Fibroblast of lung (primary cell): ENCODE measurements at regions not wholly inside any gene's neighbourhood (a gene's known extent, or its start where the extent isn't known, plus 50 kb on each side); places are given as distances from the start of the nearest gene placed in this dataset.

Experiments used
- DNase-seq, 2 donors: peaks; one replicate each; pipeline versions ENCODE4 v3.0.0 to v3.0.0-alpha.2; 2010; ENCODE audit warnings: low read depth in 2 of 2
- H2AFZ ChIP-seq: 2 replicates; pipeline ENCODE4 v1.5.1; 2012; ENCODE audit warnings: low read length, control low read depth, inconsistent platforms
- H3K27ac ChIP-seq: 2 replicates; pipeline ENCODE4 v1.5.1; 2011; ENCODE audit warnings: low read length, control low read depth; ENCODE audit not compliant: insufficient read depth
- H3K27me3 ChIP-seq: 2 replicates; pipeline ENCODE4 v1.5.1; 2011; ENCODE audit warnings: mild to moderate bottlenecking, low read length; ENCODE audit not compliant: control insufficient read depth, insufficient read depth
- H3K36me3 ChIP-seq: 2 replicates; pipeline ENCODE4 v1.5.1; 2011; ENCODE audit warnings: low read length; ENCODE audit not compliant: control insufficient read depth, insufficient read depth
- H3K4me1 ChIP-seq: 2 replicates; pipeline ENCODE4 v1.5.1; 2011; ENCODE audit warnings: low read length; ENCODE audit not compliant: control insufficient read depth, insufficient read depth; ENCODE audit errors: extremely low read depth
- H3K4me2 ChIP-seq: 2 replicates; pipeline ENCODE4 v1.5.1; 2011; ENCODE audit warnings: low read length, control low read depth; ENCODE audit not compliant: insufficient read depth; ENCODE audit errors: extremely low read depth
- H3K4me3 ChIP-seq, 4 experiments: fragments of 200-600 bp in 1 of 4; sonication (generic) in 1 of 4; replicated peaks in 1 of 4; 2 replicates each; pipeline ENCODE4 v1.5.1; 2011 to 2016; ENCODE audit warnings: low read length in 4 of 4, low read depth in 3 of 4, mild to moderate bottlenecking in 3 of 4, control low read depth in 2 of 4, inconsistent platforms in 1 of 4, mixed read lengths in 1 of 4; ENCODE audit not compliant: insufficient read depth in 1 of 4; ENCODE audit errors: control extremely low read depth in 1 of 4
- H3K79me2 ChIP-seq: 2 replicates; pipeline ENCODE4 v1.5.1; 2012; ENCODE audit warnings: mild to moderate bottlenecking, low read length, inconsistent platforms; ENCODE audit not compliant: control insufficient read depth, insufficient read depth
- H3K9ac ChIP-seq: 2 replicates; pipeline ENCODE4 v1.5.1; 2011; ENCODE audit warnings: mild to moderate bottlenecking, low read length, control low read depth; ENCODE audit not compliant: insufficient read depth
- H3K9me3 ChIP-seq: 2 replicates; pipeline ENCODE4 v1.5.1; 2012; ENCODE audit warnings: low read depth, low read length; ENCODE audit not compliant: control insufficient read depth, insufficient read depth
- H4K20me1 ChIP-seq: 2 replicates; pipeline ENCODE4 v1.5.1; 2011; ENCODE audit warnings: low read length; ENCODE audit not compliant: control insufficient read depth, insufficient read depth; ENCODE audit errors: extremely low read depth
- EZH2 ChIP-seq: IDR thresholded peaks from 2 replicates; pipeline ENCODE4 v1.5.1; 2012; ENCODE audit warnings: low read length, control low read depth, mild to moderate bottlenecking; ENCODE audit errors: missing control alignments
- TF ChIP-seq, protein P1 (sequence below), 2 donors: IDR thresholded peaks in 1 of 2; conservative IDR thresholded peaks in 1 of 2; 1 replicate in 1 of 2; 2 replicates in 1 of 2; pipeline ENCODE4 v1.5.1; 2011 to 2012; ENCODE audit warnings: low read length in 2 of 2, control low read depth in 1 of 2, inconsistent platforms in 1 of 2, low read depth in 1 of 2, mild to moderate bottlenecking in 1 of 2

- no peaks in the 10 kb centered on the region for H3K9me3 ChIP-seq
- no peaks in the 10 kb centered on the region for H3K4me1 ChIP-seq
- no peaks in the 10 kb centered on the region for H3K79me2 ChIP-seq
- no peak overlapping the region for H3K27ac ChIP-seq
- DNase-seq = no peak
- no peak for TF ChIP-seq EZH2
- TF ChIP-seq, protein P1, sequence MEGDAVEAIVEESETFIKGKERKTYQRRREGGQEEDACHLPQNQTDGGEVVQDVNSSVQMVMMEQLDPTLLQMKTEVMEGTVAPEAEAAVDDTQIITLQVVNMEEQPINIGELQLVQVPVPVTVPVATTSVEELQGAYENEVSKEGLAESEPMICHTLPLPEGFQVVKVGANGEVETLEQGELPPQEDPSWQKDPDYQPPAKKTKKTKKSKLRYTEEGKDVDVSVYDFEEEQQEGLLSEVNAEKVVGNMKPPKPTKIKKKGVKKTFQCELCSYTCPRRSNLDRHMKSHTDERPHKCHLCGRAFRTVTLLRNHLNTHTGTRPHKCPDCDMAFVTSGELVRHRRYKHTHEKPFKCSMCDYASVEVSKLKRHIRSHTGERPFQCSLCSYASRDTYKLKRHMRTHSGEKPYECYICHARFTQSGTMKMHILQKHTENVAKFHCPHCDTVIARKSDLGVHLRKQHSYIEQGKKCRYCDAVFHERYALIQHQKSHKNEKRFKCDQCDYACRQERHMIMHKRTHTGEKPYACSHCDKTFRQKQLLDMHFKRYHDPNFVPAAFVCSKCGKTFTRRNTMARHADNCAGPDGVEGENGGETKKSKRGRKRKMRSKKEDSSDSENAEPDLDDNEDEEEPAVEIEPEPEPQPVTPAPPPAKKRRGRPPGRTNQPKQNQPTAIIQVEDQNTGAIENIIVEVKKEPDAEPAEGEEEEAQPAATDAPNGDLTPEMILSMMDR (conservative IDR thresholded peaks at IDR 0.05 in 1 of 2, IDR thresholded peaks at IDR 0.05 in 1 of 2; ENCODE audit: low read depth in 1 of 2, low read length in 2 of 2) = no peak
- H3K36me3 ChIP-seq = no peaks in the 10 kb centered on the region
- H3K27me3 ChIP-seq = no peaks in the 10 kb centered on the region
- H3K4me3 ChIP-seq = no peak overlapping the region
- H4K20me1 ChIP-seq = no peaks in the 10 kb centered on the region
- no peak overlapping the region for H2AFZ ChIP-seq
- no peak overlapping the region for H3K9ac ChIP-seq
- no peak overlapping the region for H3K4me2 ChIP-seq
Observed at GRCh38 chr17:51422634-51423033, 162.3 kb downstream of the UTP18 start.

DNA sequence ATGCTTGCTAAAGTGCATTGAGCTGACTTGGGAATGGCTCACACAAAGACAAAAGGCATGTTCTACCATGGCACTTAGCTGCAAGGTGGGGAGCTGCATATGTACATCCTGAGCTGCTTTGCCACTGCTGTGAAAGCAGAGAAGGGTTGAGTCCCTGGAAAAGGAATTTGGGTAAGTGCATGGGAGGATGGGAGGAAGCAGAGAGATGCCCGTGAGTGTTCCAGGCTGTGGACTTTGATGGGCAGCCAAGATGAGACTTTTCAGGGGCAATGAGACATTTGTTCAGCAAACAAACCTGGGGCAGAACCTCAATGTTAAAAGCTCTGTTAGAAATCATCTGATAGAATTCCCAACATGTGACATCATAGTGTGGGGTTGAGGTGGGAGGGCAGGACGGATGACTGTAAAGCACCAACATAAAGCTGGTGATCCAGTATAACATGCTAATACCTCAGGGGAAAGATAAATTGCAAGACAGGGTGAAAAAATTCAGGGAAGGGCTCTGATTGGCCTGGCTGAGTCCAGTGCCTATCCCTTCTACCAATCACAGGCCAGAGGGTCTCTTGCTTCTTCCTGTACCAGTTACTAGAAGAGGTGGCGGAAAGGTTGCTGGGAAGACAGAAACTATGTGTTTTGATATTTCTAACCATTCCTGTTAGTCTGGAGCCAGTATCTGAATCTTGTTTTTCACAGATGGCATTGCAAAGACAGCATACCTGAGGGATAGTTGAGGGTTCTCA is 163.2 kb downstream of the UTP18 start:
- Histone ChIP-seq H3K36me3 (no peaks in the 10 kb centered on the region), H3K9ac (no peak overlapping the region), H3K4me1 (no peaks in the 10 kb centered on the region), H3K4me3 (no peak overlapping the region), H3K4me2 (no peak overlapping the region), H3K9me3 (no peaks in the 10 kb centered on the region), H3K79me2 (no peaks in the 10 kb centered on the region), H3K27ac (no peak overlapping the region), H3K27me3 (no peaks in the 10 kb centered on the region), H4K20me1 (no peaks in the 10 kb centered on the region), H2AFZ (no peak overlapping the region)
- DNase-seq = no peak
- no peak for TF ChIP-seq EZH2
- TF ChIP-seq, protein P1 (conservative IDR thresholded peaks at IDR 0.05 in 1 of 2, IDR thresholded peaks at IDR 0.05 in 1 of 2; ENCODE audit: low read depth in 1 of 2, low read length in 2 of 2) = no peak

GRCh38 chr17:51425773-51426172 is 165.4 kb downstream of the UTP18 start:
- no peaks in the 10 kb centered on the region for H4K20me1 ChIP-seq
- H3K4me2 ChIP-seq = no peak overlapping the region
- no peak overlapping the region for H2AFZ ChIP-seq
- no peak overlapping the region for H3K4me3 ChIP-seq
- H3K27ac ChIP-seq = no peak overlapping the region
- no peaks in the 10 kb centered on the region for H3K9me3 ChIP-seq
- H3K36me3 ChIP-seq = no peaks in the 10 kb centered on the region
- H3K79me2 ChIP-seq = no peaks in the 10 kb centered on the region
- no peaks in the 10 kb centered on the region for H3K27me3 ChIP-seq
- no peak for DNase-seq
- no peak overlapping the region for H3K9ac ChIP-seq
- no peaks in the 10 kb centered on the region for H3K4me1 ChIP-seq
- no peak for TF ChIP-seq EZH2
- TF ChIP-seq, protein P1 (conservative IDR thresholded peaks at IDR 0.05 in 1 of 2, IDR thresholded peaks at IDR 0.05 in 1 of 2; ENCODE audit: low read depth in 1 of 2, low read length in 2 of 2) = no peak
